Myocyte (in vitro differentiated cells): ENCODE measurements at regions not wholly inside any gene's neighbourhood (a gene's known extent, or its start where the extent isn't known, plus 50 kb on each side); places are given as distances from the start of the nearest gene placed in this dataset.
"Not testable (repeated sequence)": the region's sequence is repeated elsewhere in the genome, so short reads cannot be mapped to it uniquely, and the experiment has no call there.

Experiments used
- DNase-seq: peaks from one replicate; pipeline ENCODE4 v3.0.0-alpha.2; 2012; ENCODE audit warnings: low read depth

- DNase-seq, result no peak
These were observed 212.4 kb upstream of the HNRNPA3 start for GRCh38 chr2:177000061-177000714.

- no peak for DNase-seq
These were observed 211.9 kb upstream of the HNRNPA3 start for GRCh38 chr2:177000715-177001072.

GRCh38 chr2:177001334-177001733 lies 211.3 kb upstream of the HNRNPA3 start:
- DNase-seq, result no peak

- DNase-seq, result no peak
These were observed 209.6 kb upstream of the HNRNPA3 start for GRCh38 chr2:177002983-177003382.

- DNase-seq, result not testable (repeated sequence)
These were observed 204.9 kb upstream of the HNRNPA3 start for GRCh38 chr2:177007726-177008125.

GRCh38 chr2:177008662-177009061 lies 203.9 kb upstream of the HNRNPA3 start:
- not testable (repeated sequence) for DNase-seq

- DNase-seq, result no peak
These were observed 202.4 kb upstream of the HNRNPA3 start for GRCh38 chr2:177010146-177010545.

- no peak for DNase-seq
These were observed 201.7 kb upstream of the HNRNPA3 start for GRCh38 chr2:177010861-177011260.

GRCh38 chr2:177014946-177015345 lies 197.6 kb upstream of the HNRNPA3 start:
- no peak for DNase-seq

- DNase-seq, result no peak
These were observed 197.2 kb upstream of the HNRNPA3 start for GRCh38 chr2:177015356-177015923.

GRCh38 chr2:177020524-177021119 lies 192.0 kb upstream of the HNRNPA3 start:
- DNase-seq, result no peak

- no peak for DNase-seq
These were observed 190.8 kb upstream of the HNRNPA3 start for GRCh38 chr2:177021706-177022343.

- no peak for DNase-seq
These were observed 187.8 kb upstream of the HNRNPA3 start for GRCh38 chr2:177024765-177025164.

- no peak for DNase-seq
These were observed 186.3 kb upstream of the HNRNPA3 start for GRCh38 chr2:177026253-177026652.

GRCh38 chr2:177026956-177027355 lies 185.6 kb upstream of the HNRNPA3 start:
- DNase-seq, result no peak

GRCh38 chr2:177028296-177028695 lies 184.3 kb upstream of the HNRNPA3 start:
- DNase-seq, result no peak

GRCh38 chr2:177029075-177029474 lies 183.5 kb upstream of the HNRNPA3 start:
- DNase-seq, result no peak

- no peak for DNase-seq
These were observed 183.1 kb upstream of the HNRNPA3 start for GRCh38 chr2:177029501-177029900.

GRCh38 chr2:177029901-177030300 lies 182.7 kb upstream of the HNRNPA3 start:
- no peak for DNase-seq

- no peak for DNase-seq
These were observed 182.0 kb upstream of the HNRNPA3 start for GRCh38 chr2:177030451-177031105.

GRCh38 chr2:177031438-177032180 lies 181.0 kb upstream of the HNRNPA3 start:
- DNase-seq, result no peak
